ENCODE measurements at regions not wholly inside any gene's neighbourhood (a gene's known extent, or its start where the extent isn't known, plus 50 kb on each side); places are given as distances from the start of the nearest gene placed in this dataset.

GRCh38 chr1:101406681-101407080 is 169.9 kb downstream of the S1PR1 start:
- ChIA-PET CTCF (ENCODE audit: low intra/inter-chr PET ratio, low total read pairs) (no interaction called here), POLR2A (no interaction called here)
- BruUV-seq (replicated peaks): no TSS peak

More at GRCh38 chr1:101406681-101407080, 169.9 kb downstream of the S1PR1 start:
- no peak for DNase-seq (ENCODE audit: low spot score)
- FAIRE-seq: no peak
- no peak for ATAC-seq
- H3K27ac ChIP-seq (ENCODE audit: extremely low read length, insufficient read depth, low read length): no peak overlapping the region
- H4K20me1 ChIP-seq (ENCODE audit: insufficient read depth, low read length): no peaks in the 10 kb centered on the region
- H2AFZ ChIP-seq (ENCODE audit: low read length): no peak overlapping the region
- in situ Hi-C loops (cut with HindIII; ENCODE audit: extremely low pct_ligation_motif_present, low pct_unique_long_range_greater_than_20kb) (no loop called here), intact Hi-C loops (cut with micrococcal nuclease; ENCODE audit: unreplicated experiment) (no loop called here)
- H3K4me1 ChIP-seq (ENCODE audit: insufficient read depth, low read length): no peaks in the 10 kb centered on the region
- no peak overlapping the region for H3K4me2 ChIP-seq (ENCODE audit: low read depth, low read length)
- H3K9ac ChIP-seq (ENCODE audit: insufficient read depth, low read depth, low read length): no peak overlapping the region
- no peak for TF ChIP-seq CREM (IDR thresholded peaks at IDR 0.05)
- TF ChIP-seq CREM (CRISPR knock-in tag; IDR thresholded peaks at IDR 0.05): no peak
- no peak for TF ChIP-seq DNMT1 (CRISPR knock-in tag; IDR thresholded peaks at IDR 0.05)
- no peak for TF ChIP-seq ZNF609 (CRISPR knock-in tag; IDR thresholded peaks at IDR 0.05; ENCODE audit: borderline replicate concordance)
- TF ChIP-seq MXI1 (IDR thresholded peaks at IDR 0.05; ENCODE audit: borderline replicate concordance, low read depth, low read length): no peak
- no peaks in the 10 kb centered on the region for H3K27me3 ChIP-seq (ENCODE audit: control insufficient read depth in 1 of 2, insufficient read depth in 2 of 2, low read length in 2 of 2)
- no peaks in the 10 kb centered on the region for H3K79me2 ChIP-seq (ENCODE audit: insufficient read depth, low read length)
- H3K36me3 ChIP-seq (replicated peaks in 1 of 2; ENCODE audit: control insufficient read depth in 1 of 2, insufficient read depth in 2 of 2, low read length in 2 of 2): no peaks in the 10 kb centered on the region
- H3K9me3 ChIP-seq (ENCODE audit: low read length): no peaks in the 10 kb centered on the region
- H3K4me3 ChIP-seq (replicated peaks in 1 of 3; ENCODE audit: insufficient read depth in 1 of 3, low read depth in 2 of 3, low read length in 3 of 3): no peak overlapping the region
- 0% methylated on average over 1 of the region's 1 CpG for WGBS (ENCODE audit: low lambda C conversion rate)

Data from HepG2 (cell line).